GM23338 (cell line): ENCODE measurements at regions not wholly inside any gene's neighbourhood (a gene's known extent, or its start where the extent isn't known, plus 50 kb on each side); places are given as distances from the start of the nearest gene placed in this dataset.

Source experiments
- ATAC-seq: fragments of 200-7000 bp; cut with Tn5 transposase; 3 replicates; pipeline ENCODE4 v1.9.1; 2020
- DNase-seq: peaks from one replicate; pipeline ENCODE4 v3.0.0-alpha.2; 2015; ENCODE audit warnings: low spot score
- H2AFZ ChIP-seq: fragments of 200-600 bp; sonication (generic); 2 replicates; pipeline ENCODE4 v1.8.0; 2016; ENCODE audit warnings: antibody characterized with exemption, mild to moderate bottlenecking, moderate library complexity
- H3F3A ChIP-seq: fragments of 200-600 bp; sonication (generic); replicated peaks from 2 replicates; pipeline ENCODE4 v1.8.0; 2017; ENCODE audit warnings: antibody characterized with exemption, mixed run types, low read depth
- H3K27ac ChIP-seq: fragments of 200-600 bp; sonication (generic); 2 replicates; pipeline ENCODE4 v1.6.1; 2016; ENCODE audit warnings: low read depth
- H3K27me3 ChIP-seq: fragments of 200-600 bp; sonication (generic); 2 replicates; pipeline ENCODE4 v1.8.0; 2016; ENCODE audit warnings: mild to moderate bottlenecking, mixed run types, moderate library complexity; ENCODE audit not compliant: insufficient read depth
- H3K36me3 ChIP-seq: fragments of 200-600 bp; sonication (generic); 2 replicates; pipeline ENCODE4 v1.8.0; 2016; ENCODE audit warnings: mild to moderate bottlenecking; ENCODE audit not compliant: insufficient read depth
- H3K4me1 ChIP-seq: fragments of 200-600 bp; sonication (generic); 2 replicates; pipeline ENCODE4 v1.8.0; 2016; ENCODE audit warnings: mild to moderate bottlenecking, moderate library complexity; ENCODE audit not compliant: insufficient read depth
- H3K4me2 ChIP-seq: fragments of 200-600 bp; sonication (generic); 2 replicates; pipeline ENCODE4 v1.7.1; 2017; ENCODE audit warnings: mixed run types
- H3K4me3 ChIP-seq: fragments of 200-600 bp; sonication (generic); 2 replicates; pipeline ENCODE4 v1.6.1; 2016; ENCODE audit warnings: mixed run types
- H3K79me2 ChIP-seq: fragments of 200-600 bp; sonication (generic); replicated peaks from 2 replicates; pipeline ENCODE4 v1.8.0; 2017; ENCODE audit warnings: mild to moderate bottlenecking; ENCODE audit not compliant: insufficient read depth
- H3K9me2 ChIP-seq: fragments of 200-600 bp; sonication (generic); 2 replicates; pipeline ENCODE4 v1.8.0; 2017; ENCODE audit not compliant: insufficient read depth
- H4K20me1 ChIP-seq: fragments of 200-600 bp; sonication (generic); replicated peaks from 2 replicates; pipeline ENCODE4 v1.8.0; 2017; ENCODE audit warnings: mild to moderate bottlenecking; ENCODE audit not compliant: insufficient read depth
- H3K27ac Mint-ChIP-seq: 2 replicates; pipeline ENCODE4 v1.8.0; 2020; ENCODE audit warnings: inconsistent platforms, mild to moderate bottlenecking, moderate library complexity, mixed read lengths
- H3K27me3 Mint-ChIP-seq: 3 replicates; pipeline ENCODE4 v1.8.0; 2022; ENCODE audit warnings: low read depth, mild to moderate bottlenecking, moderate library complexity, mixed read lengths, inconsistent platforms; ENCODE audit not compliant: insufficient read depth, poor library complexity
- H3K36me3 Mint-ChIP-seq: 3 replicates; pipeline ENCODE4 v1.8.0; 2021; ENCODE audit warnings: low read depth, mild to moderate bottlenecking, inconsistent platforms, moderate library complexity, mixed read lengths
- H3K4me1 Mint-ChIP-seq: 3 replicates; pipeline ENCODE4 v1.8.0; 2020; ENCODE audit warnings: mild to moderate bottlenecking, inconsistent platforms, mixed read lengths
- H3K4me3 Mint-ChIP-seq: 3 replicates; pipeline ENCODE4 v1.8.0; 2021; ENCODE audit warnings: moderate library complexity, mild to moderate bottlenecking, inconsistent platforms, mixed read lengths
- H3K9me3 Mint-ChIP-seq: 3 replicates; pipeline ENCODE4 v1.8.0; 2020; ENCODE audit warnings: moderate library complexity, mild to moderate bottlenecking, inconsistent platforms, mixed read lengths
- CTCF ChIP-seq, 2 experiments: fragments of 200-600 bp in 1 of 2; sonication (generic) in 1 of 2; conservative IDR thresholded peaks; 2 replicates each; pipeline versions ENCODE4 v1.5.1 to v1.6.1; 2016 to 2017; ENCODE audit warnings: antibody characterized with exemption in 2 of 2, low read depth in 2 of 2, mild to moderate bottlenecking in 2 of 2, moderate library complexity in 1 of 2
- TF ChIP-seq, protein P1 (sequence below): fragments of 250-450 bp; sonication (Bioruptor Pico); IDR thresholded peaks from 2 replicates; pipeline ENCODE4 v1.5.0; 2020; ENCODE audit warnings: mild to moderate bottlenecking, moderate library complexity

- H3K27me3 Mint-ChIP-seq, result peaks cover 8% of the 10 kb centered on the region
- H3K4me3 ChIP-seq, result no peak overlapping the region
Measured at GRCh38 chr9:129511285-129511900, 109.5 kb downstream of the C9orf50 start.

More at GRCh38 chr9:129511285-129511900, 109.5 kb downstream of the C9orf50 start:
- TF ChIP-seq, protein P1, sequence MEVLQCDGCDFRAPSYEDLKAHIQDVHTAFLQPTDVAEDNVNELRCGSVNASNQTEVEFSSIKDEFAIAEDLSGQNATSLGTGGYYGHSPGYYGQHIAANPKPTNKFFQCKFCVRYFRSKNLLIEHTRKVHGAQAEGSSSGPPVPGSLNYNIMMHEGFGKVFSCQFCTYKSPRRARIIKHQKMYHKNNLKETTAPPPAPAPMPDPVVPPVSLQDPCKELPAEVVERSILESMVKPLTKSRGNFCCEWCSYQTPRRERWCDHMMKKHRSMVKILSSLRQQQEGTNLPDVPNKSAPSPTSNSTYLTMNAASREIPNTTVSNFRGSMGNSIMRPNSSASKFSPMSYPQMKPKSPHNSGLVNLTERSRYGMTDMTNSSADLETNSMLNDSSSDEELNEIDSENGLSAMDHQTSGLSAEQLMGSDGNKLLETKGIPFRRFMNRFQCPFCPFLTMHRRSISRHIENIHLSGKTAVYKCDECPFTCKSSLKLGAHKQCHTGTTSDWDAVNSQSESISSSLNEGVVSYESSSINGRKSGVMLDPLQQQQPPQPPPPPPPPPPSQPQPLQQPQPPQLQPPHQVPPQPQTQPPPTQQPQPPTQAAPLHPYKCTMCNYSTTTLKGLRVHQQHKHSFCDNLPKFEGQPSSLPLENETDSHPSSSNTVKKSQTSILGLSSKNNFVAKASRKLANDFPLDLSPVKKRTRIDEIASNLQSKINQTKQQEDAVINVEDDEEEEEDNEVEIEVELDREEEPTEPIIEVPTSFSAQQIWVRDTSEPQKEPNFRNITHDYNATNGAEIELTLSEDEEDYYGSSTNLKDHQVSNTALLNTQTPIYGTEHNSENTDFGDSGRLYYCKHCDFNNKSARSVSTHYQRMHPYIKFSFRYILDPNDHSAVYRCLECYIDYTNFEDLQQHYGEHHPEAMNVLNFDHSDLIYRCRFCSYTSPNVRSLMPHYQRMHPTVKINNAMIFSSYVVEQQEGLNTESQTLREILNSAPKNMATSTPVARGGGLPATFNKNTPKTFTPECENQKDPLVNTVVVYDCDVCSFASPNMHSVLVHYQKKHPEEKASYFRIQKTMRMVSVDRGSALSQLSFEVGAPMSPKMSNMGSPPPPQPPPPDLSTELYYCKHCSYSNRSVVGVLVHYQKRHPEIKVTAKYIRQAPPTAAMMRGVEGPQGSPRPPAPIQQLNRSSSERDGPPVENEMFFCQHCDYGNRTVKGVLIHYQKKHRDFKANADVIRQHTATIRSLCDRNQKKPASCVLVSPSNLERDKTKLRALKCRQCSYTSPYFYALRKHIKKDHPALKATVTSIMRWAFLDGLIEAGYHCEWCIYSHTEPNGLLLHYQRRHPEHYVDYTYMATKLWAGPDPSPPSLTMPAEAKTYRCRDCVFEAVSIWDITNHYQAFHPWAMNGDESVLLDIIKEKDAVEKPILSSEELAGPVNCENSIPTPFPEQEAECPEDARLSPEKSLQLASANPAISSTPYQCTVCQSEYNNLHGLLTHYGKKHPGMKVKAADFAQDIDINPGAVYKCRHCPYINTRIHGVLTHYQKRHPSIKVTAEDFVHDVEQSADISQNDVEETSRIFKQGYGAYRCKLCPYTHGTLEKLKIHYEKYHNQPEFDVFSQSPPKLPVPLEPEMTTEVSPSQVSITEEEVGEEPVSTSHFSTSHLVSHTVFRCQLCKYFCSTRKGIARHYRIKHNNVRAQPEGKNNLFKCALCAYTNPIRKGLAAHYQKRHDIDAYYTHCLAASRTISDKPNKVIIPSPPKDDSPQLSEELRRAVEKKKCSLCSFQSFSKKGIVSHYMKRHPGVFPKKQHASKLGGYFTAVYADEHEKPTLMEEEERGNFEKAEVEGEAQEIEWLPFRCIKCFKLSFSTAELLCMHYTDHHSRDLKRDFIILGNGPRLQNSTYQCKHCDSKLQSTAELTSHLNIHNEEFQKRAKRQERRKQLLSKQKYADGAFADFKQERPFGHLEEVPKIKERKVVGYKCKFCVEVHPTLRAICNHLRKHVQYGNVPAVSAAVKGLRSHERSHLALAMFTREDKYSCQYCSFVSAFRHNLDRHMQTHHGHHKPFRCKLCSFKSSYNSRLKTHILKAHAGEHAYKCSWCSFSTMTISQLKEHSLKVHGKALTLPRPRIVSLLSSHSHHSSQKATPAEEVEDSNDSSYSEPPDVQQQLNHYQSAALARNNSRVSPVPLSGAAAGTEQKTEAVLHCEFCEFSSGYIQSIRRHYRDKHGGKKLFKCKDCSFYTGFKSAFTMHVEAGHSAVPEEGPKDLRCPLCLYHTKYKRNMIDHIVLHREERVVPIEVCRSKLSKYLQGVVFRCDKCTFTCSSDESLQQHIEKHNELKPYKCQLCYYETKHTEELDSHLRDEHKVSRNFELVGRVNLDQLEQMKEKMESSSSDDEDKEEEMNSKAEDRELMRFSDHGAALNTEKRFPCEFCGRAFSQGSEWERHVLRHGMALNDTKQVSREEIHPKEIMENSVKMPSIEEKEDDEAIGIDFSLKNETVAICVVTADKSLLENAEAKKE, result no peak
- TF ChIP-seq CTCF (conservative IDR thresholded peaks at IDR 0.05; ENCODE audit: low read depth in 2 of 2), result peak in 1 of 2 experiments; percentile 25; a peak in 1 of 4 replicates
- no peaks in the 10 kb centered on the region for H4K20me1 ChIP-seq
- H3K27me3 ChIP-seq, result no peaks in the 10 kb centered on the region
- peaks cover 30% of the 10 kb centered on the region for H3K36me3 Mint-ChIP-seq
- no peaks in the 10 kb centered on the region for H3F3A ChIP-seq
- peaks cover 8% of the 10 kb centered on the region; the same call in 1 of the 2 replicates for H3K4me1 ChIP-seq
- peaks cover 6% of the 10 kb centered on the region for H3K4me1 Mint-ChIP-seq
- no peak overlapping the region for H2AFZ ChIP-seq
- no peak overlapping the region for H3K27ac ChIP-seq
- H3K9me2 ChIP-seq, result no peaks in the 10 kb centered on the region
- H3K4me2 ChIP-seq, result no peak overlapping the region
- peaks cover 48% of the 10 kb centered on the region for H3K9me3 Mint-ChIP-seq
- DNase-seq (no peak), ATAC-seq (no peak)
- no peak overlapping the region for H3K27ac Mint-ChIP-seq
- H3K79me2 ChIP-seq, result no peaks in the 10 kb centered on the region
- H3K4me3 Mint-ChIP-seq, result no peak overlapping the region
- no peaks in the 10 kb centered on the region; the same call in 1 of the 2 replicates for H3K36me3 ChIP-seq
